ENCODE measurements at regions not wholly inside any gene's neighbourhood (a gene's known extent, or its start where the extent isn't known, plus 50 kb on each side); places are given as distances from the start of the nearest gene placed in this dataset.

DNA sequence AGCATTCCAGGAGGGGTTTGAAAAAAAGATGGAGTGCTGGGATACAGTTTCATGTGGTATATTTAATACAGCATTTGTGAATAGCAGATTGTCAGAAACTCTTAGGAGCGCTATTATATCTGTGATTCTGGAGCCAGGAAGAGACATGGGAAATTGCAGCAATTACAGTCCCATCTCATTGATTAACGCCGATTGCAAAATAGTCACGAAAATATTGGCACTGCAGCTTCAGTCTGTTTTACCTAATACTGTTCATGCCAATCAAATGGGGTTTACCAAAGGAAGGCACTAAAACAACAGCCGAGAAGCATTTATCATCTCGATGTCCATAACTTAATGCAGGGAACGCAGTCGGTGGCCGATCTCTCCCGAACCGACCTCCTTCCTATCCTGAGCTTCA, 295.8 kb downstream of the TEX29 start:
- Histone ChIP-seq H3K36me3 (no peaks in the 10 kb centered on the region), H3K4me3 (no peak overlapping the region), H3K4me1 (no peaks in the 10 kb centered on the region), H3K9me3 (no peaks in the 10 kb centered on the region), H3K27ac (no peak overlapping the region), H3K27me3 (no peaks in the 10 kb centered on the region)
- no peak for TF ChIP-seq POLR2A (IDR thresholded peaks at IDR 0.05)
- TF ChIP-seq, protein P1, sequence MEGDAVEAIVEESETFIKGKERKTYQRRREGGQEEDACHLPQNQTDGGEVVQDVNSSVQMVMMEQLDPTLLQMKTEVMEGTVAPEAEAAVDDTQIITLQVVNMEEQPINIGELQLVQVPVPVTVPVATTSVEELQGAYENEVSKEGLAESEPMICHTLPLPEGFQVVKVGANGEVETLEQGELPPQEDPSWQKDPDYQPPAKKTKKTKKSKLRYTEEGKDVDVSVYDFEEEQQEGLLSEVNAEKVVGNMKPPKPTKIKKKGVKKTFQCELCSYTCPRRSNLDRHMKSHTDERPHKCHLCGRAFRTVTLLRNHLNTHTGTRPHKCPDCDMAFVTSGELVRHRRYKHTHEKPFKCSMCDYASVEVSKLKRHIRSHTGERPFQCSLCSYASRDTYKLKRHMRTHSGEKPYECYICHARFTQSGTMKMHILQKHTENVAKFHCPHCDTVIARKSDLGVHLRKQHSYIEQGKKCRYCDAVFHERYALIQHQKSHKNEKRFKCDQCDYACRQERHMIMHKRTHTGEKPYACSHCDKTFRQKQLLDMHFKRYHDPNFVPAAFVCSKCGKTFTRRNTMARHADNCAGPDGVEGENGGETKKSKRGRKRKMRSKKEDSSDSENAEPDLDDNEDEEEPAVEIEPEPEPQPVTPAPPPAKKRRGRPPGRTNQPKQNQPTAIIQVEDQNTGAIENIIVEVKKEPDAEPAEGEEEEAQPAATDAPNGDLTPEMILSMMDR (IDR thresholded peaks at IDR 0.05) = no peak
- intact Hi-C loops (cut with DNase I; ENCODE audit: low total_unique reads) = no loop called here
- DNase-seq = no peak

DNA sequence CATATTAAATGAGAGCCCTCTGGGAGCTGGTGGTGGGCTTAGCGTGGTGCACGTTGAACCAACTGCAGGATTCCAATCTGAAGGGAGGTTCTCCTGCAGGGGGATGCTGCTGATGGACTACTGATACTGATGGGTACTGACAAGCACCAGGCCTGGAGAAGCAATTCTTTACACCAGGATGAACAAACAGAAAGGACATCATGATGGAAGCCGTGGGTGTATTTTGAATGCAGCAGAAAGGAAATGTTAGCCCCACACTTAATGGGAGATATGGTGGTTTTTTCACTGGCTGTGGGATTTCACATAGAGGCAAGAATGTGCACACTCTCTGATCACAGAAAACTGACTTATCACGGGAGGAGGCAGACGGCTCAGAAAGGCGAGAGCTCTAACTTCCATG, 299.7 kb downstream of the TEX29 start:
- intact Hi-C loops (cut with DNase I; ENCODE audit: low total_unique reads) = no loop called here
- Histone ChIP-seq H3K4me1 (no peaks in the 10 kb centered on the region), H3K27me3 (no peaks in the 10 kb centered on the region), H3K27ac (no peak overlapping the region), H3K36me3 (no peaks in the 10 kb centered on the region), H3K9me3 (no peaks in the 10 kb centered on the region), H3K4me3 (no peak overlapping the region)
- DNase-seq = no peak
- no peak for TF ChIP-seq POLR2A (IDR thresholded peaks at IDR 0.05)
- TF ChIP-seq, protein P1 (IDR thresholded peaks at IDR 0.05) = no peak

DNA sequence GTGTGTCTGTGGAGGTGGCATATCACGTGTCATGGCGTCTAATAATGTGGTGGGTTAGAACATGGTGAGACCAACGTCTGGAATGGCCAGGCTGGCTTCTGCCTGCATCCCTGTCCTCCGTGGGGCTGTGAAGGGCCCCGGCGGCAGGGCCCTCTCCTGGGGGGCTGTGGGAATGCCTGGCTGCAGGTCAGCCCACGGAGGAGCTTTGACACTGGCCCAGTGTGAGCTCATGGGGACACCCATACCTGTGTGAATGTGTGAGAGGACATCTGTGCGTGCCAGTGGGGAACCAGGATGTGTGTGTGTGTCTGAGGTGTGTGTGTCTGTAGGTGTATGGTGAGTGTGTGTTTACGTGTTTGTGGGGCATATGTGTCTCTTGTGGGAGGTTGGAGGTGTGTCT, 300.1 kb downstream of the TEX29 start:
- no peak for TF ChIP-seq POLR2A (IDR thresholded peaks at IDR 0.05)
- TF ChIP-seq, protein P1 (IDR thresholded peaks at IDR 0.05) = no peak
- no peak overlapping the region for H3K27ac ChIP-seq
- no peaks in the 10 kb centered on the region for H3K27me3 ChIP-seq
- H3K4me1 ChIP-seq = no peaks in the 10 kb centered on the region
- H3K9me3 ChIP-seq = no peaks in the 10 kb centered on the region
- no peak for DNase-seq
- no peak overlapping the region for H3K4me3 ChIP-seq
- H3K36me3 ChIP-seq = no peaks in the 10 kb centered on the region
- intact Hi-C loops (cut with DNase I; ENCODE audit: low total_unique reads) = no loop called here

DNA sequence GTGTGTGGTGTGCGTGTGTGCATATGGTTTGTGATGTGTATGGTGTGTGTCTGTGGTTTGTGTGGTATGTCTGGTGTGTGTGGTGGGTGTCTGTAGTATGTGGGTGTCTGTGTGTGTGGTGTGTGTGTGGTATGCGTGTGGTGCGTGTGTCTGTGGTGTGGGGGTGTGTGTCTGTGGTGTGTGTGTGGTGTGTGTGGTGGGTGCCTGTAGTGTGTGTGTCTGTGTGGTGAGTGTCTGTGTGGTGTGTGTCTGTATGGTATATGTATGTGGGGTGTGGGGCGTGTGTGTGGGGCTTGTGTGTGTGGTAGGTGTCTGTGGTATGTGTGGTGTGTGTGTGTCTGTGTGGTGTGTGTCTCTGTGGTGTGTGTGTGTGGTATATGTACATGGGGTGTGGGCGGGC, 300.7 kb downstream of the TEX29 start:
- intact Hi-C loops (cut with DNase I; ENCODE audit: low total_unique reads) = no loop called here
- no peak for DNase-seq
- H3K27ac ChIP-seq = no peak overlapping the region
- no peak overlapping the region for H3K4me3 ChIP-seq
- no peak for TF ChIP-seq POLR2A (IDR thresholded peaks at IDR 0.05)
- TF ChIP-seq, protein P1 (IDR thresholded peaks at IDR 0.05) = no peak
- H3K9me3 ChIP-seq = no peaks in the 10 kb centered on the region
- H3K36me3 ChIP-seq = no peaks in the 10 kb centered on the region
- no peaks in the 10 kb centered on the region for H3K4me1 ChIP-seq
- no peaks in the 10 kb centered on the region for H3K27me3 ChIP-seq

DNA sequence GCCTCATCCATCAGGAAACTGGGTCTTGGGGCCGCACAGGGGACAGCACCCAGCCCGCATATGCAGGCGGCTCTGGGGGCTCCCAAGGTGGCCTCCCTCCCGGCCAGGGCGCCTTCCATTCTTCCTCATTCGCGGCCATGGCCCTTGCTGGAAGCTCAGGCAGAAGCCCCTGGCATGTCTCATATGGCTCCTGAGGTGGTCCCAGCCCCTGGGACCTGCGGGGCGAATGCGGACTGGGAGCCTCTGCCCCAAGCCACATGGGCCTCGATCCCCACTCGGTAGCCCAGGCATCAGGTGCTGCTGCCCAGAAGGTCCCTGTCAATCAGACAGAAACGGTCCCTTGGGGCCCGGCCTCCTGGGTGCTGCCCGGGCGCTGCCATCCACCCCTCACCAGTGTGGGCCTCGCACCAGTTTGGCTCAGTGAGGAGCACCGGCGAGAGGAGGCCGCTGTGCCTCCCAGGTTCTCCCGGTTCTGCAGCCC, 301.6 kb downstream of the TEX29 start:
- Histone ChIP-seq H3K4me1 (no peaks in the 10 kb centered on the region), H3K4me3 (no peak overlapping the region), H3K27me3 (no peaks in the 10 kb centered on the region), H3K36me3 (no peaks in the 10 kb centered on the region), H3K27ac (no peak overlapping the region), H3K9me3 (no peaks in the 10 kb centered on the region)
- intact Hi-C loops (cut with DNase I; ENCODE audit: low total_unique reads) = no loop called here
- no peak for DNase-seq
- no peak for TF ChIP-seq POLR2A (IDR thresholded peaks at IDR 0.05)
- TF ChIP-seq, protein P1 (IDR thresholded peaks at IDR 0.05) = no peak

Measured in uterus (tissue), 3 donors.